ENCODE measurements at regions not wholly inside any gene's neighbourhood (a gene's known extent, or its start where the extent isn't known, plus 50 kb on each side); places are given as distances from the start of the nearest gene placed in this dataset.
"Not testable (repeated sequence)": the region's sequence is repeated elsewhere in the genome, so short reads cannot be mapped to it uniquely, and the experiment has no call there.

DNA sequence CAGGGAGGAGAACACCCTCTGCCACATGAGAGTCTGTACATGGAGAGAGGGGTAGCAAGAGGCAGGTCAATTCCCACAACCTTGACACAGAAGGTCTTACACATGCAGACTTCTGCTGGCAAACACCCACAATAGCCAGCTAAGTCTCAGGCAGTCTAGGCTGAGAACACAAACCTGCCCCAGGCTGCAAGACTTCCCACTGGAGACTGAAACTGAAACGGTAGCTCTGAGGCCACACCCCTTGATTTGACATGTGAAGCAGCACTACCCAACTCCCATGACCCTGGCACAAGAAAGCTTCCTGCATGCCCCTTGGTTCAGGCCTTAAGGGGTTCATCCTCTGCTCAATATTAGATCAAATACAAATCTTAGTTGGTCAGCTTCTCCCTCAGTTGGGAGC, 237.8 kb upstream of the NPAP1 start:
- H3K4me3 ChIP-seq (ENCODE audit: low read depth, low read length); in situ Hi-C loops (cut with HindIII; ENCODE audit: low sequenced_read_pairs); DNase-seq (ENCODE audit: low read depth, low spot score): not testable (repeated sequence)

DNA sequence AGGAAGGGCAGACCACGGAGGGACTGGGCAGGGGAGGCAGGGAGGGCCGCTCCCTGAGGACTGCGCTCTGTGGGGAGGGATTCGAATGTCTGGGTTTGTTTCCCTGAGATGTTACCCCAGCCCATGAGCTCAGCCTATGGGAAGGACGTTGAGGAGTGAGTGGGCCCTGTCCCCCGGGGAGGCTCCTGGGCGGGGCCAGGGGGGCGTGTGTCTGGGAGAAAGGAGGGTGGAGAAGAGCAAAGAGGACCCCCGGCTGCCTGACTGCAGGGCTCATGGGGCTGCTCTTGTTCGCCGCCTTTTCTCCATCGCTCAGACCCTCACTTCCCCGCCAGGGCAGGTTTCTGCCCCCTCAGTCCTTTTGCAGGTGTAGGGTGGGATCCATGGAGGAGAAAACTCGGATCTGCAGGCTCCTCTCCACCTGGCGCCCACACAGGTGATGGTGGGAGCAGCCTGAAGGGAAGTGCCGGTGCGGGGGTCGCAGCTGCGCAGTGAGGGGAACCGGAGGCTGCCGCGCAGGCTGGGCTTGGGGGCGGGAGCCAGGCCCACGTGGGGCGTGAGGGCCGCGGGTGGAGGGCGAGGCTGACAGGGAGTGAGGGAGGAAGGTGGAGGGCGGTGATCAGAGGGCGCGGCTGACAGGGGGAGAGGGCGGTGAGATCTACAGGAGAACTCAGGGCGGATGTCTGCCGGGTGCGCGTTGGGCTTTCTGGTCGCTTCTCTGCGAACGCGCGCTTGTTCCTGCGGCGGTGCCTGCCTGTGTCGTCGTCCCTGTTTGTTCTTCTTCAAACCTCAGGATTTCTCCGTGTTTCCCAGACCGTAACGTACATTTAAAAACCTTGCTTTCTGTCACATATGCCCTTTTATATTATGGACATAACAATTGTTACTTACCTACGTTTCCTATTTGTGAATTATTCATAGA, 198.2 kb upstream of the NPAP1 start:
- DNase-seq (ENCODE audit: low read depth, low spot score); H3K4me3 ChIP-seq (ENCODE audit: low read depth, low read length); in situ Hi-C loops (cut with HindIII; ENCODE audit: low sequenced_read_pairs): not testable (repeated sequence)

DNA sequence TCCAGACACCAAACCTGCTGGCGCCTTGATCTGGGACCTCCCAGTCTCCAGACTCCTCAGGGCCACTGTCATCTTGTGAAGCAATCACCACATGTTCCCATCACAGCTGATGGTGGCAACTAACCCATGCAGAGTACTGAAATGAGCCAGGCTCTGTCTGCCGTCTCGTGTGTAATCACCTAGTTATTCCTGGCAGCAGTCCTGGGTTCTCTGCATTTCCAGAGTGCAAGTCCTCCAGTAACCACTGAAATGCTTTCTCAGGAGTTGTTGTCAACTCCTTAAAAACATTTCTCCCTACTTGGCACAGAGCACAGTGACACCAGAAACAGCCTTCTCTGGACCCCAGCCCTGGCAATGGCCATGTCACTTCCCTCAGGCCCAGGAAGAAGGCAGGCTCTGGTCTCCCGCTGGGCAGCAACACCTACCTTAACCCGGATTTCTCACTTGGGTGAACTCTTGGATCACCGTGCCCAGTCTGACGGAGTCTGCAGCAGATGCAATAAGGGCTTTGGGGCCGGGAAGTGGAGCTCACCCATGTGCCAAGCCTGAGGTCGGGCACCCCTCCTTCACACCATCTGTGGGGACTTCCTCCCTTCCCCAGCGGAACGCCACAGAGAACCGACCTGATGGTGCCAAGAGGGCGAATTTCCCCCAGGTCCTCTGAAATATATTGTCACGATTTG, 189.5 kb upstream of the NPAP1 start:
- H3K4me3 ChIP-seq (ENCODE audit: low read depth, low read length); in situ Hi-C loops (cut with HindIII; ENCODE audit: low sequenced_read_pairs): not testable (repeated sequence)
- DNase-seq (ENCODE audit: low read depth, low spot score) = peak; percentile 40

DNA sequence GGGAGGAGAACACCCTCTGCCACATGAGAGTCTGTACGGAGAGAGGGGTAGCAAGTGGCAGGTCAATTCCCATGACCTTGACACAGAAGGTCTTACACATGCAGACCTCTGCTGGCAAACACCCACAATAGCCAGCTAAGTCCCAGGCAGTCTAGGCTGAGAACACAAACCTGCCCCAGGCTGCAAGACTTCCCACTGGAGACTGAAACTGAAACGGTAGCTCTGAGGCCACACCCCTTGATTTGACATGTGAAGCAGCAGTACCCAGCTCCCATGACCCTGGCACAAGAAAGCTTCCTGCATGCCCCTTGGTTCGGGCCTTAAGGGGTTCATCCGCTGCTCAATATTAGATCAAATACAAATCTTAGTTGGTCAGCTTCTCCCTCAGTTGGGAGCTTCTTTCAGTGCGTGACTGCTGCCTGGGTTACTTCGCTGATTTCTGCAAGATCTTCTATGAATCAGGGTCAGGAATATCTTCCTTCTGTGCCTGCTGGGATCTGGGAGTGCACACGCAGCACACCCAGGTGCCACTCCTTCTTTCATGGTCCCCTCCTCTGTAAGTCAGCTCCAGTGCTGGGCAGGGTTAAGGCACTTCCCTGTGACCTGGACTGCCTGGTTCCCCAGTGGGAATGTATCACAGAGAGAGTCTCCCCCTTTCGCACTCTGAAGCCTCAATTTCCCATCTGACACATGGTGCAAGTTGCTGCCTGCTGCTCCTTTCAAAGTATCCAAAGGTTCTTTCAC, 187.2 kb upstream of the NPAP1 start:
- DNase-seq (ENCODE audit: low read depth, low spot score); in situ Hi-C loops (cut with HindIII; ENCODE audit: low sequenced_read_pairs); H3K4me3 ChIP-seq (ENCODE audit: low read depth, low read length): not testable (repeated sequence)

DNA sequence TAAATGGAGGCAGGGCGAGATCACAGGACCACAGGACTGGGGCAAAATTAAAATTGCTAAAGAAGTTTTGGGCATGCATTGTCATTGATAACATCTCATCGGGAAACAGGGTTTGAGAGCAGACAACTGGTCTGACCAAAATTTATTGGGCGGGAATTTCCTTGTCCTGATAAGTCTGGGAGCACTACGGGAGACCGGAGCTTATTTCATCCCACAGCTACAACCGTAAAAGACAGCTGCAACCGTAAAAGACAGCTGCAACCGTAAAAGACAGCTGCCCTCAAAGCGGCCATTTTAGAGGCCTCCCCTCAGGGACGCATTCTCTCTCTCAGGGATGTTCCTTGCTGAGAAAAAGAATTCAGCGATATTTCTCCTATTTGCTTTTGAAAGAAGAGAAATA, 170.4 kb upstream of the NPAP1 start:
- H3K4me3 ChIP-seq (ENCODE audit: low read depth, low read length); in situ Hi-C loops (cut with HindIII; ENCODE audit: low sequenced_read_pairs); DNase-seq (ENCODE audit: low read depth, low spot score): not testable (repeated sequence)

DNA sequence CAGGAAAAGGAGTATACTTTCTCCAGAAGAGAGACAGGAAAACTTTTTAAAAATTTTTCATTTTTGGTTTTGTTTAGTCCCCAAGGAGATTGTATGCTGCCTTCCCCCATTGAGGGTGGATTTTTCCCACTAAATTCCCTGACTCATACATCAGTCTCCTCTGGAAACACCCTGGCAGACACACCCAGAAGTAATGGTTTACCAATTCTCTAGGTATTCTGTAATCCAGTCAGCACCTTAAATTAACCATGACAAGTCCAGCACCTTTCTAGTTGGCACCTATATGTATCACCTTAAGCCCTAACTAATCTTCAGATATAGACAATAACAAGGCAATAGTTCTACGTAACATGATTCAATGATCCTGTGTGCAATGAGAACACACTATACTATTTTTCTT, 165.9 kb upstream of the NPAP1 start:
- H3K4me3 ChIP-seq (ENCODE audit: low read depth, low read length); DNase-seq (ENCODE audit: low read depth, low spot score); in situ Hi-C loops (cut with HindIII; ENCODE audit: low sequenced_read_pairs): not testable (repeated sequence)

DNA sequence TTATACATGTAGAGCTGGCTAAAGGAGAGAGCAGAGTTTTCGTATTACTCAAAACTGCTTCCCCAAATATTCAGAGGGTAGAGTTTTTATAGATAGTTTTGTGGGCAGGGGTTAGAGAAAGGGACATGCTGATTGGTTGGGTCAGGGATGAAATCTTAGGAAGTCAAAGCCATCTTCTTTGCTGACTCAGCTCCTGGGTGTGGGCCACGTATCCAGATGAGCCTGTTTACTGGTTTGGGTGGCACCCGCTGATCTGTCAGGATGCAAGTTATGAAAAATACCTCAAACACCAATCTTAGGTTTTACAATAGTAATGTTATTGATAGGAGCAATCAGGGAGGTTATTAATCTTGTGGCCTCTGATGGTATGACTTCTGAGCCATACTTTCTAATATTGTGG, 164.0 kb upstream of the NPAP1 start:
- DNase-seq (ENCODE audit: low read depth, low spot score); H3K4me3 ChIP-seq (ENCODE audit: low read depth, low read length); in situ Hi-C loops (cut with HindIII; ENCODE audit: low sequenced_read_pairs): not testable (repeated sequence)

DNA sequence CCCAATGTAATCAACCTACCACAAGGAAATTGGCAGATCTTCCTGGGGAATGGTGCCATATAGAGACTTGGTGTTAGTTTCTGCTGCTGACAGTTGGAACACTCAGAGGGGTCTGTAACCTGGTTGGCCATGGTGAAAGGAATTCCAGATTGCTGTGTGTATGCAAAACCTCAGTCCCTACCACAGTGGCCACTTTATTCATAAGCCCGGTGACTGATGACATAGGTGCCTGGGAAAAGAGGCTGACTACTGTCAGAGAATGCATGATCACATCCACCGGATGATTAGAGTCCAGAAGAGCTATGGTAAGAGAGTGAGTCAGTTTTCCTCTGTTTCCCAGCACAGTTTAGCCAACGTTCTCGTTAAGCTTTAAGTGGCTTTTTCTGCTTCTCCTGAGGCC, 156.8 kb upstream of the NPAP1 start:
- DNase-seq (ENCODE audit: low read depth, low spot score) = peak; percentile 1
- H3K4me3 ChIP-seq (ENCODE audit: low read depth, low read length); in situ Hi-C loops (cut with HindIII; ENCODE audit: low sequenced_read_pairs): not testable (repeated sequence)

DNA sequence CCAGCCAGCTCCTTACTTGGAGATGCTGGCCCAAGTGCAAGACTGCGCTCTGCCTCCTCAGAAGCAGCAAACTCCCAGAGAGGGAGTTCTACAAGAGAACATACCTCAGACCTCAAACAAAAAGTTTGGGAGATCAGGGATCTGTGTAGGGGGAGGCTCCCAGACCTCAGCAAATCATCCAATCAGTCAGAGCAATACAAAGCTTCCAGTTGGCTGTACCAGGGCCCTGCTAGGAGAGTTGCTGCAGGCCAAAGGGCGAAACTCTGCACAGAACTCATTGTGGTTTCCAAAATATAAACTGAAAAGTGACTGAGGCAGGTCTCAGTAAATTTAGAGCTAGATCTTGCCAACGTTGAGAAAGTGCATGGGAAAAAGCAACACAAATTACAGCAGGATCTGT, 144.3 kb upstream of the NPAP1 start:
- H3K4me3 ChIP-seq (ENCODE audit: low read depth, low read length); DNase-seq (ENCODE audit: low read depth, low spot score); in situ Hi-C loops (cut with HindIII; ENCODE audit: low sequenced_read_pairs): not testable (repeated sequence)

DNA sequence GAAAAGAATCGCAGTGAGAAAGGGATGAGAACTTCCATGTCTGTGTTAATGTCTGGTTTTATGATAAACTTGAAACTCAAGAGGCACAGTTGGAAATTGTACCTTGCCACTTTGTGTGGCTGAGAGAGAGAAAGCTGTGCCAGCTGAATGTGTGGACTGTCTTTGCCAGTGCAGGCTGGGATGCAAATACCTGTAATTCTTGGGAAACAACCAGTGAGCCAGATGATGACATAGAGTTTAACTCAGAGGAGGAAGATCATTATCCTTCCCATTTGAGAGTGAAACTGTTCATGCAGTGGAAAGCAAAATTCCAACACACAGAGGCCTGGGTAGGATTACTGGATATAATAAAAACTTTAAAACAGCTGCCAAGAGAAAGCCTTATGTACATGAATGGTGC, 141.5 kb upstream of the NPAP1 start:
- DNase-seq (ENCODE audit: low read depth, low spot score); H3K4me3 ChIP-seq (ENCODE audit: low read depth, low read length); in situ Hi-C loops (cut with HindIII; ENCODE audit: low sequenced_read_pairs): not testable (repeated sequence)

DNA sequence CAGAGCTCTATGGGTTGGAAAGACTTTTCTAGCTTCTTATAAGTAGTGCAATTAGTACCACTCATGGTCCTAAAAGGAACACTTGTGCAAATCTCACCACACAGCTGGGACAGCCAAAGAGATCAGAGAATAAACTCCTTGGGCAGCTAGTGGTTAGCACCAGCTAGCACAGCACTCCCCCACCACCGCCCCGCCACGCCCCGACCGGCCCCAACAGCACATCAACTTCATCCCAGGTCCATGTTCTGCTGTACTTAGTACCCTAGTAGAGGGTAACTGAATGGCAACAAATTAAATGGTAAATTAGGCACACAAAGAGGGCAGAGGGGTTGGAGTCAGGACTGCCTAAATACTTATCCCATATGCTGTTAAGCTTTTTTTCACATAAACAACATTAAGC, 118.3 kb upstream of the NPAP1 start:
- DNase-seq (ENCODE audit: low read depth, low spot score); H3K4me3 ChIP-seq (ENCODE audit: low read depth, low read length); in situ Hi-C loops (cut with HindIII; ENCODE audit: low sequenced_read_pairs): not testable (repeated sequence)

DNA sequence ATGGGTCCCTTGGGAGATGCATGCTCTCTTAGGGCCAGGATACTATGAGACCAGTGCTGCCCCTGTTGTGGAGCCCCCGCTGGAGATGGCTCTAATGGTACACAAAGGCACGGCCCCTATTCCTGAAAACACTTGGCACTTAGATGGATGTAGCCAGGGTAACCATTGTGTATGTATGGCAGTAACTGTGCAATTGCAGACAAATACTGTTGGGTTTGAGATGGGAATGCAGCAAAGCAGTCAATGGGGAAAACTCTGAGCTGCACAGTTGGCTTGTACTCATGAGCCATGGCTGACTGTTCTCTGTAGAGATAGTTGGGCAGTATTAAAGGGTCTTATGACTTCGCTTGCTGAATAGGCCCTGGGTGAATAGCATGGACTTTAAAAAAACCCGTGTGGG, 67.9 kb upstream of the NPAP1 start:
- TF ChIP-seq, protein P1, sequence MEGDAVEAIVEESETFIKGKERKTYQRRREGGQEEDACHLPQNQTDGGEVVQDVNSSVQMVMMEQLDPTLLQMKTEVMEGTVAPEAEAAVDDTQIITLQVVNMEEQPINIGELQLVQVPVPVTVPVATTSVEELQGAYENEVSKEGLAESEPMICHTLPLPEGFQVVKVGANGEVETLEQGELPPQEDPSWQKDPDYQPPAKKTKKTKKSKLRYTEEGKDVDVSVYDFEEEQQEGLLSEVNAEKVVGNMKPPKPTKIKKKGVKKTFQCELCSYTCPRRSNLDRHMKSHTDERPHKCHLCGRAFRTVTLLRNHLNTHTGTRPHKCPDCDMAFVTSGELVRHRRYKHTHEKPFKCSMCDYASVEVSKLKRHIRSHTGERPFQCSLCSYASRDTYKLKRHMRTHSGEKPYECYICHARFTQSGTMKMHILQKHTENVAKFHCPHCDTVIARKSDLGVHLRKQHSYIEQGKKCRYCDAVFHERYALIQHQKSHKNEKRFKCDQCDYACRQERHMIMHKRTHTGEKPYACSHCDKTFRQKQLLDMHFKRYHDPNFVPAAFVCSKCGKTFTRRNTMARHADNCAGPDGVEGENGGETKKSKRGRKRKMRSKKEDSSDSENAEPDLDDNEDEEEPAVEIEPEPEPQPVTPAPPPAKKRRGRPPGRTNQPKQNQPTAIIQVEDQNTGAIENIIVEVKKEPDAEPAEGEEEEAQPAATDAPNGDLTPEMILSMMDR (IDR thresholded peaks at IDR 0.05; ENCODE audit: low read depth, low read length) = no peak
- no peak overlapping the region for H3K4me3 ChIP-seq (ENCODE audit: low read depth, low read length)
- DNase-seq (ENCODE audit: low read depth, low spot score) = no peak
- in situ Hi-C loops (cut with HindIII; ENCODE audit: low sequenced_read_pairs) = no loop called here
